Neural cell (in vitro differentiated cells): ENCODE measurements at regions not wholly inside any gene's neighbourhood (a gene's known extent, or its start where the extent isn't known, plus 50 kb on each side); places are given as distances from the start of the nearest gene placed in this dataset.

Source experiments
- H2AFZ ChIP-seq: fragments of 200-600, 300-800 bp; sonication (generic), shearing (Covaris generic); 2 replicates; pipeline ENCODE4 v1.6.0; 2014; ENCODE audit warnings: low read depth, mild to moderate bottlenecking, antibody characterized with exemption, low read length, moderate library complexity
- H3F3A ChIP-seq: fragments of 200-600 bp; shearing (Covaris generic); 2 replicates; pipeline ENCODE4 v1.6.1; 2016; ENCODE audit warnings: mild to moderate bottlenecking, moderate library complexity, mixed read lengths, antibody characterized with exemption, low read length; ENCODE audit not compliant: insufficient read depth, poor library complexity, severe bottlenecking
- H3K27ac ChIP-seq: fragments of 200-600, 300-800 bp; sonication (generic), shearing (Covaris generic); 2 replicates; pipeline ENCODE4 v1.5.1; 2014; ENCODE audit warnings: mild to moderate bottlenecking, low read length, moderate library complexity
- H3K27me3 ChIP-seq: fragments of 300-800, 200-600 bp; sonication (generic), shearing (Covaris generic); 2 replicates; pipeline ENCODE4 v1.6.0; 2014; ENCODE audit warnings: mild to moderate bottlenecking, low read depth, low read length, moderate library complexity; ENCODE audit not compliant: insufficient read depth
- H3K36me3 ChIP-seq: fragments of 300-800, 200-600 bp; sonication (generic), shearing (Covaris generic); 2 replicates; pipeline ENCODE4 v1.5.1; 2014; ENCODE audit warnings: mild to moderate bottlenecking, antibody characterized with exemption, low read length, moderate library complexity; ENCODE audit not compliant: insufficient read depth
- H3K4me2 ChIP-seq: fragments of 300-800, 200-600 bp; sonication (generic), shearing (Covaris generic); 2 replicates; pipeline ENCODE4 v1.6.0; 2014; ENCODE audit warnings: mild to moderate bottlenecking, low read length
- H3K4me3 ChIP-seq: fragments of 300-800, 200-600 bp; sonication (generic), shearing (Covaris generic); 2 replicates; pipeline ENCODE4 v1.5.1; 2014; ENCODE audit warnings: mild to moderate bottlenecking, low read length, moderate library complexity
- H3K79me2 ChIP-seq: fragments of 200-600 bp; shearing (Covaris generic); replicated peaks from 2 replicates; pipeline ENCODE4 v1.6.0; 2014; ENCODE audit warnings: mild to moderate bottlenecking, low read length, moderate library complexity; ENCODE audit not compliant: insufficient read depth
- H3K9ac ChIP-seq: fragments of 300-800, 200-600 bp; sonication (generic), shearing (Covaris generic); 2 replicates; pipeline ENCODE4 v1.6.1; 2016; ENCODE audit warnings: mild to moderate bottlenecking, low read length, mixed read lengths
- H3K9me2 ChIP-seq: fragments of 200-600 bp; shearing (Covaris generic); 2 replicates; pipeline ENCODE4 v1.6.1; 2016; ENCODE audit warnings: mild to moderate bottlenecking, low read length, mixed read lengths; ENCODE audit not compliant: insufficient read depth
- H3K9me3 ChIP-seq: fragments of 200-600, 300-800 bp; sonication (generic), shearing (Covaris generic); 2 replicates; pipeline ENCODE4 v1.6.1; 2016; ENCODE audit warnings: mild to moderate bottlenecking, mixed run types, low read length, moderate library complexity, mixed read lengths
- H4K20me1 ChIP-seq: fragments of 200-600 bp; shearing (Covaris generic); 2 replicates; pipeline ENCODE4 v1.6.1; 2016; ENCODE audit warnings: mild to moderate bottlenecking, mixed run types; ENCODE audit not compliant: insufficient read depth
- CTCF ChIP-seq: fragments of 450-650 bp; IDR thresholded peaks from 2 replicates; pipeline ENCODE4 v1.5.1; 2014; ENCODE audit warnings: antibody characterized with exemption, mild to moderate bottlenecking, moderate library complexity; ENCODE audit not compliant: poor library complexity, severe bottlenecking
- EP300 ChIP-seq: fragments of 450-650 bp; conservative IDR thresholded peaks from 2 replicates; pipeline ENCODE4 v1.6.1; 2014; ENCODE audit warnings: antibody characterized with exemption, mild to moderate bottlenecking, moderate library complexity; ENCODE audit not compliant: poor library complexity, severe bottlenecking
- EZH2 ChIP-seq: fragments of 200-600, 300-800 bp; shearing (Covaris generic), sonication (generic); IDR thresholded peaks from 2 replicates; pipeline ENCODE4 v1.6.1; 2014; ENCODE audit warnings: antibody characterized with exemption, low read length, borderline replicate concordance, mild to moderate bottlenecking; ENCODE audit not compliant: insufficient read depth, poor library complexity, severe bottlenecking
- MXI1 ChIP-seq: fragments of 450-650 bp; conservative IDR thresholded peaks from 2 replicates; pipeline ENCODE4 v1.6.1; 2014; ENCODE audit warnings: antibody characterized with exemption, mild to moderate bottlenecking; ENCODE audit not compliant: poor library complexity, severe bottlenecking
- POLR2AphosphoS5 ChIP-seq: IDR thresholded peaks from 2 replicates; pipeline ENCODE4 v1.6.1; 2012
- RAD21 ChIP-seq: fragments of 450-650 bp; conservative IDR thresholded peaks from 2 replicates; pipeline ENCODE4 v1.6.1; 2014; ENCODE audit warnings: antibody characterized with exemption, mild to moderate bottlenecking, moderate library complexity
- REST ChIP-seq: IDR thresholded peaks from 2 replicates; pipeline ENCODE4 v1.6.1; 2012; ENCODE audit warnings: borderline replicate concordance
- SMC3 ChIP-seq: fragments of 450-650 bp; conservative IDR thresholded peaks from 2 replicates; pipeline ENCODE4 v1.6.1; 2014; ENCODE audit warnings: antibody characterized with exemption, mild to moderate bottlenecking, moderate library complexity; ENCODE audit not compliant: poor library complexity
- TAF1 ChIP-seq: IDR thresholded peaks from 2 replicates; pipeline ENCODE4 v1.6.1; 2012; ENCODE audit warnings: low read depth

DNA sequence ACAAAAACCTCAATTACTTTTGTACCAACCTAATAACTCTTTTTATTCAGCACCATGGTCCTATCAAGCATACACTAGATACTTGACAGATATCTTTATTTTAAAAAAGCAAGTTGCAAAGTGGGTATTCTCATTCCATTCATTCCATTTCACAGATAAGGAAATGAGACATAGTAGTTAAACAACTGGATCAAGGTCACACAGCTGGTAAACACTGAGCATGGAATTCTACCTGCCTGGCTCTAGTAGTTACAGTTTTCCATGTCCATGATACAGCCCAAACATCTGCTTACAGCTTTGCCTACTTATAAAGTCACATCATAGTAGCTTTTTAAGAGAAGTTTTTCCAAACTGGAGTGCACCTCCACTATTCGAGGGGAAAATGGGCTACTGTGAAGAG is 57.1 kb upstream of the SERTM1 start:
- H3K27ac ChIP-seq = no peak overlapping the region
- no peaks in the 10 kb centered on the region for H3K27me3 ChIP-seq
- H4K20me1 ChIP-seq = no peaks in the 10 kb centered on the region
- H3K4me2 ChIP-seq = no peak overlapping the region
- no peak overlapping the region for H3K9ac ChIP-seq
- no peaks in the 10 kb centered on the region for H3K9me3 ChIP-seq
- H2AFZ ChIP-seq = no peak overlapping the region
- no peaks in the 10 kb centered on the region for H3K36me3 ChIP-seq
- H3K79me2 ChIP-seq = no peaks in the 10 kb centered on the region
- TF ChIP-seq REST (no peak), SMC3 (no peak), EZH2 (no peak), CTCF (no peak)
- H3K4me3 ChIP-seq = no peak overlapping the region
- no peaks in the 10 kb centered on the region for H3F3A ChIP-seq
- H3K9me2 ChIP-seq = no peaks in the 10 kb centered on the region

DNA sequence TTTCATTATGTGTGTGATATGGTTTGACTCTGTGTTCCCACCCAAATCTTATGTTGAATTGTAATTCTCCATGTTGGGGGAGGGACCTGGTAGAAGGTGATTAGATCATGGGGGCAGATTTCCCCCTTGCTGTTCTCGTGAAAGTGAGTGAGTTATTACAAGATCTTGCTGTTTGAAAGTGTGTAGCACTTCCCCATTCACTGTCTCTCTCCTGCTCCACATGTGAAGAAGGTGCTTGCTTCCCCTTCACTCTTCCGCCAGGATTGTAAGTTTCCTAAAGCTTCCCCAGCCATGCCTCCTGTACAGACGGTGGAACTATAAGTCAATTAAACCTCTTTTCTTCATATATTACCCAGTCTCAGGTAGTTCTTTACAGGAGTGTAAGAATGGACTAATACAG is 54.3 kb upstream of the SERTM1 start:
- H3K79me2 ChIP-seq = no peaks in the 10 kb centered on the region
- no peaks in the 10 kb centered on the region for H3K27me3 ChIP-seq
- H3K9me2 ChIP-seq = no peaks in the 10 kb centered on the region
- H3K4me2 ChIP-seq = no peak overlapping the region
- no peak overlapping the region for H3K27ac ChIP-seq
- no peaks in the 10 kb centered on the region for H4K20me1 ChIP-seq
- no peaks in the 10 kb centered on the region for H3F3A ChIP-seq
- TF ChIP-seq EZH2 = no peak
- TF ChIP-seq RAD21 = no peak
- TF ChIP-seq TAF1 = no peak
- no peak for TF ChIP-seq EP300
- no peak for TF ChIP-seq SMC3
- no peak for TF ChIP-seq CTCF
- TF ChIP-seq POLR2AphosphoS5 = no peak
- TF ChIP-seq MXI1 = no peak
- TF ChIP-seq REST = no peak
- no peak overlapping the region for H3K4me3 ChIP-seq
- H3K36me3 ChIP-seq = no peaks in the 10 kb centered on the region
- no peaks in the 10 kb centered on the region for H3K9me3 ChIP-seq
- no peak overlapping the region for H2AFZ ChIP-seq
- no peak overlapping the region for H3K9ac ChIP-seq
